ENCODE measurements at regions not wholly inside any gene's neighbourhood (a gene's known extent, or its start where the extent isn't known, plus 50 kb on each side); places are given as distances from the start of the nearest gene placed in this dataset.

- TF ChIP-seq MZF1 (CRISPR knock-in tag; IDR thresholded peaks at IDR 0.05; ENCODE audit: borderline replicate concordance) (no peak), NR2F6 (IDR thresholded peaks at IDR 0.05) (peak; percentile 40; the same call in 1 of the 2 replicates), NR2F6 (CRISPR knock-in tag; IDR thresholded peaks at IDR 0.05) (peak; percentile 79), ATAD3A (CRISPR knock-in tag; IDR thresholded peaks at IDR 0.05) (no peak), ZMYM3 (CRISPR knock-in tag; IDR thresholded peaks at IDR 0.05) (no peak), AHDC1 (CRISPR knock-in tag; IDR thresholded peaks at IDR 0.05; ENCODE audit: borderline replicate concordance) (peak; percentile 71; the same call in 1 of the 2 replicates), DPF2 (CRISPR knock-in tag; IDR thresholded peaks at IDR 0.05; ENCODE audit: borderline replicate concordance, low read depth) (peak; percentile 41; the same call in 1 of the 2 replicates), PHF8 (CRISPR knock-in tag; IDR thresholded peaks at IDR 0.05) (no peak; the same call in 1 of the 2 replicates), ZNF883 (CRISPR knock-in tag; IDR thresholded peaks at IDR 0.05; ENCODE audit: not compliant biosample characterization) (no peak), MXI1 (IDR thresholded peaks at IDR 0.05; ENCODE audit: borderline replicate concordance, low read depth, low read length) (peak; percentile 37; the same call in 1 of the 3 replicates), TBX2 (CRISPR knock-in tag; IDR thresholded peaks at IDR 0.05; ENCODE audit: borderline replicate concordance) (peak; percentile 52; the same call in 1 of the 2 replicates), SMYD3 (CRISPR knock-in tag; IDR thresholded peaks at IDR 0.05) (no peak), HMG20A (CRISPR knock-in tag; IDR thresholded peaks at IDR 0.05; ENCODE audit: borderline replicate concordance) (peak; percentile 62; the same call in 1 of the 2 replicates), ZNF225 (CRISPR knock-in tag; IDR thresholded peaks at IDR 0.05) (0 out of 2 replicates have a peak, but pooled peaks have one; percentile 22), ZBED4 (CRISPR knock-in tag; IDR thresholded peaks at IDR 0.05; ENCODE audit: borderline replicate concordance) (peak; percentile 49; the same call in 1 of the 2 replicates), YY1 (IDR thresholded peaks at IDR 0.05; ENCODE audit: insufficient read depth, insufficient replicate concordance, low read depth, low read length) (peak; percentile 81)
- TF ChIP-seq, protein P1, sequence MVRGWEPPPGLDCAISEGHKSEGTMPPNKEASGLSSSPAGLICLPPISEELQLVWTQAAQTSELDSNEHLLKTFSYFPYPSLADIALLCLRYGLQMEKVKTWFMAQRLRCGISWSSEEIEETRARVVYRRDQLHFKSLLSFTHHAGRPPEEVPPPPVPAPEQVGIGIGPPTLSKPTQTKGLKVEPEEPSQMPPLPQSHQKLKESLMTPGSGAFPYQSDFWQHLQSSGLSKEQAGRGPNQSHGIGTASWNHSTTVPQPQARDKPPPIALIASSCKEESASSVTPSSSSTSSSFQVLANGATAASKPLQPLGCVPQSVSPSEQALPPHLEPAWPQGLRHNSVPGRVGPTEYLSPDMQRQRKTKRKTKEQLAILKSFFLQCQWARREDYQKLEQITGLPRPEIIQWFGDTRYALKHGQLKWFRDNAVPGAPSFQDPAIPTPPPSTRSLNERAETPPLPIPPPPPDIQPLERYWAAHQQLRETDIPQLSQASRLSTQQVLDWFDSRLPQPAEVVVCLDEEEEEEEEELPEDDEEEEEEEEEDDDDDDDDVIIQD (CRISPR knock-in tag; IDR thresholded peaks at IDR 0.05; ENCODE audit: low read depth): no peak
- TF ChIP-seq, protein P2, sequence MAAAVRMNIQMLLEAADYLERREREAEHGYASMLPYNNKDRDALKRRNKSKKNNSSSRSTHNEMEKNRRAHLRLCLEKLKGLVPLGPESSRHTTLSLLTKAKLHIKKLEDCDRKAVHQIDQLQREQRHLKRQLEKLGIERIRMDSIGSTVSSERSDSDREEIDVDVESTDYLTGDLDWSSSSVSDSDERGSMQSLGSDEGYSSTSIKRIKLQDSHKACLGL (CRISPR knock-in tag; IDR thresholded peaks at IDR 0.05): peak; percentile 73
Measured at GRCh38 chr1:207963427-207964194, 52.7 kb upstream of the CD34 start (continued).
